Brain microvascular endothelial cell (primary cell): ENCODE measurements at regions not wholly inside any gene's neighbourhood (a gene's known extent, or its start where the extent isn't known, plus 50 kb on each side); places are given as distances from the start of the nearest gene placed in this dataset.

Experiments
- DNase-seq: peaks from one replicate; pipeline ENCODE4 v3.0.0-alpha.2; 2020
- H3K27ac ChIP-seq: fragments of 250-450 bp; sonication (Bioruptor Pico); 2 replicates; pipeline ENCODE4 v1.5.1; 2020; ENCODE audit warnings: mild to moderate bottlenecking, moderate library complexity
- H3K27me3 ChIP-seq: fragments of 250-450 bp; sonication (Bioruptor Pico); replicated peaks from 2 replicates; pipeline ENCODE4 v1.5.1; 2020; ENCODE audit warnings: mild to moderate bottlenecking
- H3K36me3 ChIP-seq: fragments of 250-450 bp; sonication (Bioruptor Pico); replicated peaks from 2 replicates; pipeline ENCODE4 v1.5.1; 2020; ENCODE audit warnings: mild to moderate bottlenecking
- H3K4me3 ChIP-seq: 2 replicates; pipeline ENCODE4 v1.5.1; 2011; ENCODE audit warnings: low read depth, mild to moderate bottlenecking, control low read depth, low read length, moderate library complexity
- CTCF ChIP-seq: IDR thresholded peaks from 2 replicates; pipeline ENCODE4 v1.5.1; 2011; ENCODE audit warnings: low read depth, mild to moderate bottlenecking, moderate library complexity, low read length, control low read depth, inconsistent platforms; ENCODE audit errors: missing control alignments
- in situ Hi-C: cut with HindIII; loops from 2 replicates; pipeline ENCODE4 v1.10.0; 2017; ENCODE audit warnings: low sequenced_read_pairs, low pct_ligation_motif_present

GRCh38 chr3:59685432-59685831 is 635.6 kb upstream of the CFAP20DC start:
- Histone ChIP-seq H3K36me3 (no peaks in the 10 kb centered on the region), H3K27me3 (no peaks in the 10 kb centered on the region), H3K27ac (no peak overlapping the region), H3K4me3 (no peak overlapping the region)
- in situ Hi-C loops, result no loop called here
- no peak for TF ChIP-seq CTCF
- DNase-seq, result no peak

DNA sequence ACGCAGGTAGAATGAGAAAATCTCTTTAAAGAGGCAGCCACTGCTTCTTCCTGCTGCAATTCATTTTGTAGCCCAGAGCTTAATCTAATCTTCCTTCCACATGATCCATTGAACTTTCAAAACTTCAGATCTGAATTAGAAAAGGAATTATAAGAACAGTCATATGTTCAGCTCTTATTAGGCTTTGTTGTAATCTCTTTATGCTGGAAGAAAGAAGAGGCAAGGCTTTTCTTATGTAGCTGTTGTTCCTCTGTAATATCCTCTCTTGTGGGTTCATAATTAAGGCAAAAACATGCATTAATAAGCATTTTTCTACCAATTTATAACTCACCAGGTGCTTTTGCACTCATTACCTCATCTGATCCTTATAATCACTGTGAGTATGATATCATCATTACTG is 634.9 kb upstream of the CFAP20DC start:
- Histone ChIP-seq H3K4me3 (no peak overlapping the region), H3K27ac (no peak overlapping the region), H3K36me3 (no peaks in the 10 kb centered on the region), H3K27me3 (no peaks in the 10 kb centered on the region)
- no peak for TF ChIP-seq CTCF
- in situ Hi-C loops, result no loop called here
- DNase-seq, result no peak

DNA sequence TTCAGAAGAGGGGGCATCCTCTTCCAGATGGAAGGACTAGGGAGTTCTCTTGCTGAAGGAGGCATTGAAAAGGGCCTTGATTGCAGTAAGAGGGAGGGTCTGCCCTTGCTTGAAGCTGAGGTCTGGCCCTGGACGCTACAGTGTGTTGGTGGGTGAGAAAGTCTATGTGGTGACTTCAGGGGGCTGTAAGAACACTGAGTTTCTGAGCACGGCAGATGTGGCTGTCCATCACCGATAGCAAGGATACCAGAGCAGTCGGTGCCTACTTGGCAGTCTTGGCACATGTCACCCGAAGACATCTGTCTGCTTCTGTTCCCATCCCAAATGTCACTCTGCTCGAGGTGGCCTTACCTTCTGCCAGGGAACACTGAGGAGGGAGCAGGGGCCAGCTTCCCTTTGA is 631.1 kb upstream of the CFAP20DC start:
- Histone ChIP-seq H3K27ac (no peak overlapping the region), H3K4me3 (no peak overlapping the region), H3K36me3 (no peaks in the 10 kb centered on the region), H3K27me3 (no peaks in the 10 kb centered on the region)
- TF ChIP-seq CTCF, result no peak
- DNase-seq, result no peak
- in situ Hi-C loops, result no loop called here

GRCh38 chr3:59677747-59678702 is 628.2 kb upstream of the CFAP20DC start:
- no peak for TF ChIP-seq CTCF
- Histone ChIP-seq H3K36me3 (no peaks in the 10 kb centered on the region), H3K4me3 (no peak overlapping the region), H3K27me3 (no peaks in the 10 kb centered on the region), H3K27ac (no peak overlapping the region)
- no peak for DNase-seq
- in situ Hi-C loops, result no loop called here

DNA sequence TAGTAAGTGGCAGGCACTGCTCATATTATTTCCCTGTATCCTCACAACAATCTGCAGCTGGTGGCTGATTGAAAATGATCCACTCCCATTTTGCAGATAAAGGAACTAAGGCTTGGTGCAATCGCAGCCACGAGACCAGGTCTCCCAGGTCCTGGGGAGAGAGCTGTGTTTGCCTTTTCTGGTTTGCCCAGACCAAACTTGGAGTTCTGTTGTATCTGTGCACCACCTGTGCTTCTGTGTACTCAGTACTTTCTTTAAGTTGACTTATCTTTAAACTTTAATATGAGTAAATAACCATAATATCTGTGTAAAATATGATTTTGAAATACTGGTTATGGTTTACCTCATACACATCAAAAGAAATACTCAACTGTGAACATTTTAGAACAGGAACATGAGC is 625.7 kb upstream of the CFAP20DC start:
- DNase-seq, result no peak
- Histone ChIP-seq H3K4me3 (no peak overlapping the region), H3K27me3 (no peaks in the 10 kb centered on the region), H3K27ac (no peak overlapping the region), H3K36me3 (no peaks in the 10 kb centered on the region)
- in situ Hi-C loops, result no loop called here
- no peak for TF ChIP-seq CTCF
